ENCODE measurements at regions not wholly inside any gene's neighbourhood (a gene's known extent, or its start where the extent isn't known, plus 50 kb on each side); places are given as distances from the start of the nearest gene placed in this dataset.
"Not testable (repeated sequence)": the region's sequence is repeated elsewhere in the genome, so short reads cannot be mapped to it uniquely, and the experiment has no call there.

DNA sequence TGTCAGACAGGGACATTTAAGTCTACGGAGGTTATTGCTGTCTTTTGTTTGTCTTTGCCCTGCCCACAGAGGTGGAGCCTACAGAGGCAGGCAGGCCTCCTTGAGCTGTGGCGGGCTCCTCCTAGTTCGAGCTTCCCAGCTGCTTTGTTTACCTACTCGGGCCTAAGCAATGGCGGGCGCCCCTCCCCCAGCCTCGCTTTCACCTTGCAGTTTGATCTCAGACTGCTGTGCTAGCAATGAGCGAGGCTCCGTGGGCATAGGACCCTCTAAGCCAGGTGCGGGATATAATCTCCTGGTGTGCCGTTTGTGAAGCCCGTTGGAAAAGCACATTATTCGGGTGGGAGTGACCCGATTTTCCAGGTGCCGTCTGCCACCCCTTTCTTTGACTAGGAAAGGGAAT lies 125.0 kb downstream of the PRL start:
- H3K36me3 Mint-ChIP-seq, result peaks cover 0 to 30% of the 10 kb centered on the region in 2 donors
- not testable (repeated sequence) for H3K27me3 Mint-ChIP-seq; ATAC-seq (ENCODE audit: low read depth in 2 of 2); H3K4me1 Mint-ChIP-seq; H3K4me3 Mint-ChIP-seq; H3K27ac Mint-ChIP-seq; DNase-seq
- peaks cover 15 to 47% (median 41%) of the 10 kb centered on the region in 7 donors for H3K9me3 Mint-ChIP-seq

DNA sequence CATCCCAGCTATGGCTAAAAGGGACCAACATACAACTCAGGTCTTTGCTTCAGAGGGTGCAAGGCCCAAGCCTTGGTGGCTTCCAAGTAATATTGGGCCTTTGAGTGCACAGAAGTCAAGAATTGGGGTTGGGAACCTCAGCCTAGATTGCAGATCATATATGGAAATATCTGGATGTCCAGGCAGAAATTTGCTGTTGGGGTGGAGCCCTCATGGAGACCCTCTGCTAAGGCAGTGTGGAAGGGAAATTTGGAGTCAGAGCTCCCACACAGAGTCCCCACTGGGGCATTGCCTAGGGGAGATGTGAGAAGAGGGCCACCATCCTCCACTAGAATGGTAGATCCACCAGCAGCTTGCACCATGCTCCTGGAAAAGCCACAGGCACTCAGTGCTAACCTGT lies 123.5 kb downstream of the PRL start:
- Mint-ChIP-seq H3K27me3 (no peaks in the 10 kb centered on the region), H3K36me3 (peaks cover 0 to 30% of the 10 kb centered on the region in 2 donors), H3K4me3 (no peak overlapping the region), H3K9me3 (peaks cover 15 to 45% (median 39%) of the 10 kb centered on the region in 7 donors), H3K4me1 (no peaks in the 10 kb centered on the region), H3K27ac (no peak overlapping the region)
- ATAC-seq (ENCODE audit: low read depth in 2 of 2) (no peak), DNase-seq (no peak)

DNA sequence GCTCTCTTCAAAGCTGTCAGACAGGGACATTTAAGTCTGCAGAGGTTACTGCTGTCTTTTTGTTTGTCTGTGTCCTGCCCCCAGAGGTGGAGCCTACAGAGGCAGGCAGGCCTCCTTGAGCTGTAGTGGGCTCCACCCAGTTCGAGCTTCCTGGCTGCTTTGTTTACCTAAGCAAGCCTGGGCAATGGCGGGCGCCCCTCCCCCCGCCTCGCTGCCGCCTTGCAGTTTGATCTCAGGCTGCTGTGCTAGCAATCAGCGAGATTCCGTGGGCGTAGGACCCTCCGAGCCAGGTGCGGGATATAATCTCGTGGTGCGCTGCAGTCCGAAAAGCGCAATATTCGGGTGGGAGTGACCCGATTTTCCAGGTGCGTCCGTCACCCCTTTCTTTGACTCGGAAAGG lies 116.6 kb downstream of the PRL start:
- H3K27me3 Mint-ChIP-seq; ATAC-seq (ENCODE audit: low read depth in 2 of 2); H3K4me1 Mint-ChIP-seq; DNase-seq; H3K27ac Mint-ChIP-seq; H3K4me3 Mint-ChIP-seq: not testable (repeated sequence)
- Mint-ChIP-seq H3K36me3 (peaks cover 19 to 35% of the 10 kb centered on the region in 2 donors), H3K9me3 (peaks cover 22 to 44% (median 35%) of the 10 kb centered on the region in 7 donors)

DNA sequence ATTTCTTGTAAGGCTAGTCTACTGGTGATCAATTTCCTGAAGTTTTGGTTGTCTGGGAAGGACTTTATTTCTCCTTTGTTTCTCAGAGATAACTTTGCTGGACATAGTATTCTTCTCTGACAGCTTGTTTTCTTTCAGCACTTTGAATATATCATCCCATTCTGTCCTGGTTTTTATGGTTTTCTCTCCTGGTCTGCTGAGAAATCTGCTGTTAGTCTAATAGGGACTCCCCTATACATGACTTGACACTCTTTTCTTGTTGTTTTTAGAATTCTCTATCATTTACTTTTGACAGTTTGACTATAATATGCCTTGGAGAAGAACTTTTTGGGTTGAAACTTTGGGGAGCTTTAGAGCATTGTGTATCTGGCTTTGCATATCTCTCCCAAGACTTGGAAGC lies 112.5 kb downstream of the PRL start:
- ATAC-seq (ENCODE audit: low read depth in 2 of 2), result no peak

DNA sequence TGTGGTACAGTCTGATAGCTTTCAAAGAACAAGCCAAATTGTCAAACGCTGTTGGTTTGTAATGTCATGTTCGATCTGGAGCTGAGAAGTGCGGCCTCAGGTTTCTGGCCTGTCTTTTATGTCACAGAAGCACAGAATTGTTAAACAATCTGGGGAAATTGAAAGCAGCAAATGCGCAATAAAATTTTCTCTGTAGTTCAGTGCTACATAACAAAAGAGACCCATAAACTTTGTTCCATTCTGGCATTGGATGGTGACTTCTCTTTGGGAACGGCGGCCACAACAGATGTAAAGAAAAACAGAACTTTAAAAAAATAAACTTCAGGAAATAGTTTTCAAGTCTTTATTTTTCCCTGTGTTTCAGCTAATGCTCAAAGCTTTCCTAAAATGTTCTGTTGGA lies 106.9 kb downstream of the PRL start:
- H3K4me1 Mint-ChIP-seq, result peaks cover 5 to 8% (median 6%) of the 10 kb centered on the region in 3 donors
- DNase-seq (no peak), ATAC-seq (ENCODE audit: low read depth in 2 of 2) (no peak)
- no peak overlapping the region for H3K4me3 Mint-ChIP-seq
- H3K9me3 Mint-ChIP-seq, result peaks cover 2 to 9% (median 7%) of the 10 kb centered on the region in 7 donors
- peaks cover 2 to 4% of the 10 kb centered on the region in 2 donors for H3K36me3 Mint-ChIP-seq
- no peak overlapping the region for H3K27ac Mint-ChIP-seq
- H3K27me3 Mint-ChIP-seq, result no peaks in the 10 kb centered on the region

More for the DNA sequence above, 112.5 kb downstream of the PRL start:
- Mint-ChIP-seq H3K27ac (no peak overlapping the region), H3K27me3 (no peaks in the 10 kb centered on the region), H3K9me3 (peaks cover 22 to 50% (median 37%) of the 10 kb centered on the region in 7 donors), H3K4me3 (no peak overlapping the region), H3K4me1 (no peaks in the 10 kb centered on the region), H3K36me3 (peaks cover 20 to 35% of the 10 kb centered on the region in 2 donors)
- DNase-seq, result no peak

DNA sequence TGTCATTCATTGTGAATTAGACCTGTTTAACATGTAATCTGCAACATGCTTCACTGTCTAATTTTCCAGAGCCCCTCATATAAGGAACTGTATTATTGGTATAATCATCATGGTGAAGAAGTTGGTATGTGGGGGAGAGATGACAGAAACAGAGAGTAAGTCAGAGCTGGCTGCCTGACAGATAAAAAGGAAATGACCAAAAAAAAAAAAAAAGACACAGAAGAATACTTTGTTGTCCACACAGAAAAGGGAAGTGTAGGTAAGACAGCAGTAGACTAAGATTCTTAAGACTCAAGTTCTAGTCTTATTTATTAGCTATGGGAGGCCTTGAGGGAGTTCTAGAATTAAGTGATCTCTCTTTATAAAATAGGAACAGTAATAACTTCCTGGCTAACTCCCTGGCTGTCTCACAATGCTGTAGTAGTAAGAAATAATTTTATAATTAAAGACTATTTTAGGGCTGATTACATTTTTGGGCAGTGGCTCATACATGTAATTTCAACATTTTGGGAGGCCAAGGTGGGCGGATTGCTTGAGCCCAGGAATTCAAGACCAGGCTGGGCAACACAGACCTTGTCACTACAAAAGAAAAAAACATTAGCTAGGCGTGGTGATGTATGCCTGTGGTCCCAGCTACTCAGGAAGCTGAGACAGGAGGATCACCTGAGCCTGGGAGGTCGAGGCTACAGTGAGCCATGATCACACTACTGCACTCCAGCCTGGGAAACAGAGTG lies 102.5 kb downstream of the PRL start:
- peak overlapping the region in 1 of 6 donors; percentile 63 for H3K27ac Mint-ChIP-seq
- H3K36me3 Mint-ChIP-seq, result no peaks in the 10 kb centered on the region
- H3K27me3 Mint-ChIP-seq, result no peaks in the 10 kb centered on the region
- peak; percentile 5 for DNase-seq
- H3K9me3 Mint-ChIP-seq, result no peaks in the 10 kb centered on the region
- H3K4me3 Mint-ChIP-seq, result no peak overlapping the region
- peak; percentile 20 to 63 for ATAC-seq (ENCODE audit: low read depth in 2 of 2)
- H3K4me1 Mint-ChIP-seq, result peaks cover 5 to 8% (median 6%) of the 10 kb centered on the region in 3 donors

DNA sequence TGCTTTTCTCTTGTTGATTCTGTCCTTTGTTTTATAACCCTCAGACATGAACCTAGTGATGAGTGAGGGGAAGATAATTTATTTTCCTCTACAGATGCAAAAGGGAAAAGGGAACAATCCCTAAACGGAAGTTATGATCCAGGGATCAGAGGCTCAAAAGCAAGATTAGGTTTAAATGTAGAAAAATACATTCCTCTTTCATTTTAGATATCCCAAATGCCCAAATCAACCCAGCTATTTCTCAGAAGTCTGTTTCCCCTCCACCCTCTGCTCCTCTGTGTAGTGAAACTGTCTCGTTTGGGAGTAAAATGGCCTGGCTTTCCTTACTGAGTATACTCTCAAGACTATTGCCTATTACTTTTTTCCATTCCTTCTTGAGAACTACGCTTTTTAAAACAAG lies 97.1 kb downstream of the PRL start:
- H3K36me3 Mint-ChIP-seq, result no peaks in the 10 kb centered on the region
- DNase-seq (no peak), ATAC-seq (ENCODE audit: low read depth in 2 of 2) (no peak)
- H3K27ac Mint-ChIP-seq, result no peak overlapping the region
- H3K4me1 Mint-ChIP-seq, result no peaks in the 10 kb centered on the region
- no peak overlapping the region for H3K4me3 Mint-ChIP-seq
- H3K9me3 Mint-ChIP-seq, result no peaks in the 10 kb centered on the region
- H3K27me3 Mint-ChIP-seq, result no peaks in the 10 kb centered on the region

DNA sequence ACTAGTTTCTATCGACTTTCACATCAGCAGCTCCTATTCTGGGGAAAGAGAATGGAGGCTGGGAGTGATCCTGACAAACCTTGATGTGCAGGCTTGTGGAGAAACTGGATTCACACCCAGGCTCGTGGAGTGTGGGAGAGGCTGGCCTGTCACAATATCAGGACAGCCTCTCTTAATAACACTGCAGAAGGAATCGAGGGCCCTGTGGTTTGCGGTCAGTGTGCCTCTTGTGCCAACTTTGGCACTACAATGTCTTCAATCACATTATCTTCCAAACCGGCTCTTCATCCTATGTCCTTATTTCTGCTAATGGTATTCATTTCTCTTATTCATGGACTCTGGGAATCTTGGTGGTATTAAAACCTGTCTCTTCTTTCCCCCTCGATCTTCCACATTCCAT lies 92.7 kb downstream of the PRL start:
- H3K27ac Mint-ChIP-seq, result no peak overlapping the region
- H3K9me3 Mint-ChIP-seq, result no peaks in the 10 kb centered on the region
- H3K4me1 Mint-ChIP-seq, result no peaks in the 10 kb centered on the region
- DNase-seq (no peak), ATAC-seq (ENCODE audit: low read depth in 2 of 2) (no peak)
- no peaks in the 10 kb centered on the region for H3K27me3 Mint-ChIP-seq
- no peaks in the 10 kb centered on the region for H3K36me3 Mint-ChIP-seq
- no peak overlapping the region for H3K4me3 Mint-ChIP-seq

DNA sequence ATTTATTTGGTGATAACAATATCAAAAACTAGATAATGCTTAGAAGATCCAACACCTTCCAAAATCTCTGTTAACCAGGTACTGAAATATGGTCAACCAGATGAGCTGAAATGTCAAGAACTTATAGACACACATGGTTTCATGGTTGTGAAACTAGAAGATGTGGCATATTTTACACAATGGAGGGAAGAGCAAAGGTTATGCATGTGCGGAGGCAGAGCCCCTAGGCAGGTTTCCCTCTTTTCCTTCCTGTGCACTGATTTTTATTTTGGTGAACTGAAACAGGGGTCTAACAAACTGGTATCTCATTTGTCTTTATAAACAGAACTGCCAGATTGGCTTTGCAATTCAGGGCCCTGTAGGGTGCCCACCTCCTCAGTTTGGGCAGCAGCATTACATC lies 91.6 kb downstream of the PRL start:
- ATAC-seq (ENCODE audit: low read depth in 2 of 2), result no peak
- peak overlapping the region in 1 of 6 donors; percentile 47 for H3K27ac Mint-ChIP-seq
- no peaks in the 10 kb centered on the region for H3K36me3 Mint-ChIP-seq
- no peaks in the 10 kb centered on the region for H3K4me1 Mint-ChIP-seq
- no peak overlapping the region for H3K4me3 Mint-ChIP-seq
- no peaks in the 10 kb centered on the region for H3K27me3 Mint-ChIP-seq
- DNase-seq, result no peak
- no peaks in the 10 kb centered on the region for H3K9me3 Mint-ChIP-seq

DNA sequence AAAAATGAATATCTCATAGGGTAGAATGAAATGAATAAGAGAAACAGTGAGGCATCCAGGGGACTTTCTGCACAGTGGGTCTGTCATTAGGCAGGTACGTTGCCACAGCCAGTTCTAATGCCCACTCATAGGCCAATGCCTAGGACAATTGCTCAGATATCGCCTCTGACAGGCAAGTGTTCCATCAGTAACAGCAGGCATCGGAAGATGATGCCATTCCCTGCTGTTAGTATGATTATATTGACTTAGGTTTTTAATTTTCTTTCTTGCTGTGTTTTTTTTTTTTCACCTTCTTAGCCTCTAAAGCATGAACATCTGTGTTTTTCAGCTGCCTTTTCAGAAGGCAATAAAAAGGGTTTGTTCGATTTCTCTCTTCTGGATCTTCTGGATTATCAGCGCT lies 90.7 kb downstream of the PRL start:
- H3K4me3 Mint-ChIP-seq, result no peak overlapping the region
- no peaks in the 10 kb centered on the region for H3K27me3 Mint-ChIP-seq

DNA sequence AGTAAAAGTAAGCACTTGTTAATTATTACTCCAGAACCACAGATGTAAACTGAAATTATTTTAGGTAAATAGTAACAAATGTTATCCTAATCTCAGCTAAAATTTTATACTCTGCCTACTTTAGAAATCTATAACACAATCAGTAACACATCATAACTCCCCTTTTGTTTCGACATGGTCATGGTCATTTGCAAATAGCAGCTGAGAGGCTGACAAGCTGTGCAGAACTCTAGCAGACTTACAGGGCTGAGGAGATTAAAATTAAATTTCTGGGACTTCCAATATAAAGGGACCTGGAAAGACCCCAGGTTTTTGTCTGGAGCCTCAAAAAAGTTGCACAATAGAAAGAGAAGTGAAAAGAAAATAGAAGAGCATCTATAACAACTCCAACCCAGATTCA lies 88.8 kb downstream of the PRL start:
- H3K27me3 Mint-ChIP-seq, result no peaks in the 10 kb centered on the region
- ATAC-seq (ENCODE audit: low read depth in 2 of 2) (no peak), DNase-seq (no peak)
- H3K4me1 Mint-ChIP-seq, result no peaks in the 10 kb centered on the region
- no peak overlapping the region for H3K27ac Mint-ChIP-seq
- H3K9me3 Mint-ChIP-seq, result no peaks in the 10 kb centered on the region
- H3K36me3 Mint-ChIP-seq, result no peaks in the 10 kb centered on the region
- H3K4me3 Mint-ChIP-seq, result no peak overlapping the region

More for the DNA sequence above, 90.7 kb downstream of the PRL start:
- no peaks in the 10 kb centered on the region for H3K4me1 Mint-ChIP-seq
- no peaks in the 10 kb centered on the region for H3K36me3 Mint-ChIP-seq
- ATAC-seq (ENCODE audit: low read depth in 2 of 2), result no peak
- no peak for DNase-seq
- H3K9me3 Mint-ChIP-seq, result no peaks in the 10 kb centered on the region
- no peak overlapping the region for H3K27ac Mint-ChIP-seq

DNA sequence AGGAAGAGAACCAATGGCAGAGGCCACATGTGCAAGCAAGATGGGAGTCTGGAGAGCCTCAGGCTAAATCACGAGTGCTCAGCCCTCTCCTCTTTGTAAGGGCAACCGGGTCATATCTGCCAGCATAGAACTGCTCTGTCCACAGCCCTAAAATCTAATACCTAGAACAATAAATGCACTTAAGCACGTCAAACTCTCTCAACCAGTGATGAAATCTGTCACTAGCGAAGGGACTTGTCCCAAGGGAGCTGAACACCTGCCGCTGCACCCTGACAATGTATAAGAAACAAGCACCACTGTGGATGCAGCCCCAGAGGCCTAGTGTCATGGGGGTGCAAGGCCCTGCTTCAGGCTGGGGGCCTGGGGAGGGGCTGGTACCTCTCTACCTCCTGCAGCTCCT lies 82.5 kb downstream of the PRL start:
- H3K4me1 Mint-ChIP-seq, result peaks cover 0 to 10% (median 8%) of the 10 kb centered on the region in 3 donors

DNA sequence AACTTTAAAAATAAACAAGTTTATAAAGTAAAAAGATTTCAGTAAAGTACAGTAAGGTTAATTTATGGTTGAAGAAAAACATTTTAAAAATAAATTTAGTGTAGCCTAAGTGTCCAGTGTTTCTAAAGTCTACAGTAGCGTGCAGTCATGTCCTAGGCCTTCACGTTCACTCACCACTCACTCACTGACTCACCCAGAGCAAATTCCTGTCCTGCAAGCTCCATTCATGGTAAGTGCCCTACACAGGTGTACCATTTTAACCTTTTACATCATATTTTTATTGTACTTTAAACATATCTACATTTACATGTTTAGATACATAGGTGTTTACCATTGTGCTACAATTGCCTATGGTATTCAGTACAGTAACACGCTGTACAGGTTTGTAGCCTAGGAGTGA lies 81.4 kb downstream of the PRL start:
- H3K9me3 Mint-ChIP-seq; ATAC-seq (ENCODE audit: low read depth in 2 of 2); DNase-seq; H3K27me3 Mint-ChIP-seq; H3K4me3 Mint-ChIP-seq; H3K36me3 Mint-ChIP-seq; H3K27ac Mint-ChIP-seq: not testable (repeated sequence)
- peaks cover 0 to 10% (median 8%) of the 10 kb centered on the region in 3 donors for H3K4me1 Mint-ChIP-seq

More for the DNA sequence above, 82.5 kb downstream of the PRL start:
- H3K27me3 Mint-ChIP-seq, result no peaks in the 10 kb centered on the region
- H3K36me3 Mint-ChIP-seq, result no peaks in the 10 kb centered on the region
- no peaks in the 10 kb centered on the region for H3K9me3 Mint-ChIP-seq
- ATAC-seq (ENCODE audit: low read depth in 2 of 2) (peak; percentile 68 to 76), DNase-seq (peak; percentile 39)
- no peak overlapping the region for H3K4me3 Mint-ChIP-seq
- H3K27ac Mint-ChIP-seq, result peak overlapping the region in 3 of 6 donors; percentile 50 to 61 (median 51)

DNA sequence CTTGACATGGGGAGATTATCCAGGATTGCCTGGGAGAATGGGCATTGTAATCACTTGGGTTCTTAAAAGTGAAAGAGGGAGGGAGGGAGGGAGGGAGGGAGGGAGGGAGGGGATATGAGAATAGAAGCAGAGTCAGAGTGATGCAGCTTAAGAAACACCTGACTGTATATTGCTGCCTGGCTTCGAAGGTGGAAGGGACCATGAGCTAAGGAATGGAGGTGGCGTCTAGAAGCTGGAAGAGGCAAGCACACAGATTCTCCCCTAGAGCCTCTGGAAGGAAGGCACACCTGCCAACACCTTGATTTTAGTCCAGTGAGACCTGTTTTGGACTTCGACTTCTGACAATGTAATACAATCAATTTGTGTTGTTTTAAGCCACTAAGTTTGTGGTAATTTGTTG lies 78.4 kb downstream of the PRL start:
- Mint-ChIP-seq H3K9me3 (no peaks in the 10 kb centered on the region), H3K36me3 (no peaks in the 10 kb centered on the region), H3K4me1 (peaks cover 0 to 10% (median 8%) of the 10 kb centered on the region in 3 donors), H3K27ac (no peak overlapping the region), H3K27me3 (no peaks in the 10 kb centered on the region), H3K4me3 (peak overlapping the region in 1 of 8 donors; percentile 25)
- ATAC-seq (ENCODE audit: low read depth in 2 of 2) (no peak), DNase-seq (no peak)
